MG63 (cell line): ENCODE measurements at regions not wholly inside any gene's neighbourhood (a gene's known extent, or its start where the extent isn't known, plus 50 kb on each side); places are given as distances from the start of the nearest gene placed in this dataset.

Experiments used
- DNase-seq: peaks from one replicate; pipeline ENCODE4 v3.0.0-alpha.2; 2020
- H3K27me3 ChIP-seq: fragments of 250-450 bp; sonication (Bioruptor Pico); 2 replicates; pipeline ENCODE4 v1.5.1; 2020; ENCODE audit warnings: mild to moderate bottlenecking, moderate library complexity
- H3K36me3 ChIP-seq: fragments of 250-450 bp; sonication (Bioruptor Pico); 2 replicates; pipeline ENCODE4 v1.5.1; 2020; ENCODE audit warnings: mild to moderate bottlenecking, moderate library complexity
- H3K4me3 ChIP-seq: fragments of 250-450 bp; sonication (Bioruptor Pico); 2 replicates; pipeline ENCODE4 v1.5.1; 2020; ENCODE audit warnings: mild to moderate bottlenecking, moderate library complexity
- H3K9me3 ChIP-seq: fragments of 250-450 bp; sonication (Bioruptor Pico); 2 replicates; pipeline ENCODE4 v1.5.1; 2020; ENCODE audit warnings: mild to moderate bottlenecking, moderate library complexity

- Histone ChIP-seq H3K36me3 (no peaks in the 10 kb centered on the region), H3K27me3 (no peaks in the 10 kb centered on the region), H3K4me3 (no peak overlapping the region), H3K9me3 (no peaks in the 10 kb centered on the region)
- DNase-seq: no peak
Measured at GRCh38 chr7:52455571-52455970, 579.9 kb upstream of the POM121L12 start.

GRCh38 chr7:52450816-52451215 is 584.6 kb upstream of the POM121L12 start:
- no peaks in the 10 kb centered on the region for H3K9me3 ChIP-seq
- no peak overlapping the region for H3K4me3 ChIP-seq
- H3K36me3 ChIP-seq: no peaks in the 10 kb centered on the region
- H3K27me3 ChIP-seq: no peaks in the 10 kb centered on the region
- DNase-seq: no peak

DNA sequence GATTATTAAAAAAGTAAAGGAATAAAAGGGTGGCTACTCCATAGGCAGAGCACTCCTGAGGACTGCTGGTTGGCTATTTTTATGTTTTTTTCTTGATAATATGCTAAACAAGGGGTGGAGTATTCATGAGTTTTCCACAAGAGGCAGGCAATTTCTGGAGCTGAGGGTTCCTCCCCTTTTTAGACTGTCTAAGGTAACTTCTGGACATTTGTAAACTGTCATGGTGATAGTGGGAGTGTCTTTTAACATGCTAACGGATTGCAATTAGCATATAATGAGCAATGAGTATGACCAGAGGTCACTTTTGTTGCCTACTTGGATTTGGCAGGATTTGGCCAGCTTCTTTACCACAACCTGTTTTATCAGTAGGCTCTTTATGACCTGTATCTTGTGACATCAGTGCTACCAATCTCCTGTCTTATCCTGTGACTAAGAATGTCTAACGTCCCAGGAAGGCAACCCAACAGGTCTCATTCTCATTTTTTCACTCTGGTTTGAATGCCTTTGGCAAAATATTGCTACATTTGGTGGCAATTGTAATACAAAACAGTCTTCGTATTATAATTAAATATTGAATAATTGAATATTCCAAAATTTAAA is 587.8 kb upstream of the POM121L12 start:
- Histone ChIP-seq H3K9me3 (no peaks in the 10 kb centered on the region), H3K4me3 (no peak overlapping the region), H3K27me3 (no peaks in the 10 kb centered on the region), H3K36me3 (no peaks in the 10 kb centered on the region)
- DNase-seq: no peak

DNA sequence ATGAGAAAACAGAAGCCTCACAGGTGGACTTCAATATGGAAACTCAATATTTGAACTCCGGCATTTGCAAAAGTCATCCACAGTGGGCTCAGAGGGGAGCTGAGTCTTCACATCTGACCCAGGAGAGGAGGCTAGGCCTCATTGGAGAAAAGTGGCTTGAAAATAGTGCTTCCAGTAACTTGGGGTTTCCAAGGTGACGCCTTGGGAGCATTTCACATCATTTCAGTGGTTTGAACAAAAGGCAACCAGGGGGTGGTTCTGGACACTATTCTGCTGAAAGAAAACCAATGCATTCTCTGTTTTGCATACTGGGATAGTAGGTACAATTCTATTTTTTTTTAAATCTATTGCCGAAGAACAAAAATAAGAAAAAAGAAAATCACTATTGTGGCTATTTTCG is 599.2 kb upstream of the POM121L12 start:
- Histone ChIP-seq H3K27me3 (no peaks in the 10 kb centered on the region), H3K36me3 (no peaks in the 10 kb centered on the region), H3K9me3 (no peaks in the 10 kb centered on the region), H3K4me3 (no peak overlapping the region)
- no peak for DNase-seq

GRCh38 chr7:52431082-52431815 is 604.2 kb upstream of the POM121L12 start:
- no peak for DNase-seq
- Histone ChIP-seq H3K9me3 (no peaks in the 10 kb centered on the region), H3K4me3 (no peak overlapping the region), H3K27me3 (no peaks in the 10 kb centered on the region), H3K36me3 (no peaks in the 10 kb centered on the region)

GRCh38 chr7:52423251-52423650 is 612.2 kb upstream of the POM121L12 start:
- no peak overlapping the region for H3K4me3 ChIP-seq
- no peaks in the 10 kb centered on the region for H3K9me3 ChIP-seq
- DNase-seq: no peak
- no peaks in the 10 kb centered on the region for H3K36me3 ChIP-seq
- H3K27me3 ChIP-seq: no peaks in the 10 kb centered on the region

GRCh38 chr7:52413051-52413450 is 622.4 kb upstream of the POM121L12 start:
- Histone ChIP-seq H3K27me3 (no peaks in the 10 kb centered on the region), H3K36me3 (no peaks in the 10 kb centered on the region)

DNA sequence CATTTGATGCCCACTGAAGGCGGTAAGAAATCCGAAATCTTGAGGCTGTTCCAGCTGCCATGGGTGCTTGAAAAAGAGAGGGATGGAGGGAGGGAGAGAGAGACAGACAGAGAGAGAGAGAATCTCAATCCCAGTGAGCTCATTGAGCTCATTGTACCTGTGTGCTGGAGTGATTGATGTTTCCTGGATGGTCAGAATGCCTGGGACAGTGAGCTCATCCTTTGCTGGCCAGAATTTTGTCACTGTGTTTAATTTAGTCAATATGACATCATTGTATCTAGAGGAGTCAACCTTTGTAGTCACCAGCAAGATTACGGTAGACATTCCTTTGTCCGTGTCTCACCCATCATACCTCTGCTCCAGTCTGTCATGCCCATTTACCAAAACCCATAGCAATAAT is 625.4 kb upstream of the POM121L12 start:
- Histone ChIP-seq H3K27me3 (no peaks in the 10 kb centered on the region), H3K9me3 (no peaks in the 10 kb centered on the region), H3K4me3 (no peak overlapping the region), H3K36me3 (no peaks in the 10 kb centered on the region)
- DNase-seq: no peak

More at GRCh38 chr7:52413051-52413450, 622.4 kb upstream of the POM121L12 start:
- no peak overlapping the region for H3K4me3 ChIP-seq
- no peak for DNase-seq
- H3K9me3 ChIP-seq: no peaks in the 10 kb centered on the region

DNA sequence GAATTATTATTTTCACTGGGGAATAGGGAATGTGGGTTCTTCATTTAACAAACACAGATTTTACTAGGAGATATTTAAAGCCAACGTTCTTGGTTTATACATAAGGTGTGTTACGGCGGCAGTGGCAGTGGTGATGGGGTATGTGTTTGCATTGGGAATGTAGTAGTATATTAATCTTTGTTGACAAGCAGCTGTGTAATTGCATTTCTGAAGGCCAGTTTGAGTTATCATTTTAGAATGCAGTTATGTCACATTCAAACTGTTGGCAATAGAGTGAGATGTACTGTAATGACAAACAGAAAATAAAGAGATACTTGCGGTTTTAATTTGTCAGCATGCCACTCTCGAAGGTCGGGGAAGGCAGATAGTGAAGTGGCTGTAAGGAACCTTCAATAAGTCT is 628.6 kb upstream of the POM121L12 start:
- Histone ChIP-seq H3K27me3 (no peaks in the 10 kb centered on the region), H3K36me3 (no peaks in the 10 kb centered on the region), H3K4me3 (no peak overlapping the region), H3K9me3 (no peaks in the 10 kb centered on the region)
- DNase-seq: no peak

DNA sequence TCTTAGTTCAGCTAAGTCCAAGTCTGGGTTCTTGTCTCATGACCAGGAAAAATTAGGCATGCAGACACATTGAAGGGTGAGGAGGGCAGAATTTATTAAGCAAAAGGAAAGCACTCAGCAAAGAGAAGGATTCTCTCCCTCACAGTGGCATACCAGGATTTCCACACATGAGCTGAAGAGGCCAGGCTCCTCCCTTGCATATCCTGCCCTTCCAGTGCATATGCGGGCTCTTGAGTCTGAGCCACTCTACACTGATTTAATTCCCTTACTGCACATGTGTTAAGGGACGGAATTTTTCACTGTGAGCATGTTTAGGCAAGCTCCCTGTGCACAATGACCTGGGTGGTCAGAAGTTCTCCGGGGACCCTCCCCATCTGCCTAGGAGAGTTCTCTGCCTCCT is 652.7 kb upstream of the POM121L12 start:
- DNase-seq: no peak
- no peaks in the 10 kb centered on the region for H3K27me3 ChIP-seq
- H3K9me3 ChIP-seq: no peaks in the 10 kb centered on the region
- no peaks in the 10 kb centered on the region for H3K36me3 ChIP-seq
- H3K4me3 ChIP-seq: no peak overlapping the region

GRCh38 chr7:52369922-52370321 is 665.5 kb upstream of the POM121L12 start:
- Histone ChIP-seq H3K36me3 (no peaks in the 10 kb centered on the region), H3K27me3 (no peaks in the 10 kb centered on the region), H3K4me3 (no peak overlapping the region), H3K9me3 (no peaks in the 10 kb centered on the region)
- DNase-seq: no peak

DNA sequence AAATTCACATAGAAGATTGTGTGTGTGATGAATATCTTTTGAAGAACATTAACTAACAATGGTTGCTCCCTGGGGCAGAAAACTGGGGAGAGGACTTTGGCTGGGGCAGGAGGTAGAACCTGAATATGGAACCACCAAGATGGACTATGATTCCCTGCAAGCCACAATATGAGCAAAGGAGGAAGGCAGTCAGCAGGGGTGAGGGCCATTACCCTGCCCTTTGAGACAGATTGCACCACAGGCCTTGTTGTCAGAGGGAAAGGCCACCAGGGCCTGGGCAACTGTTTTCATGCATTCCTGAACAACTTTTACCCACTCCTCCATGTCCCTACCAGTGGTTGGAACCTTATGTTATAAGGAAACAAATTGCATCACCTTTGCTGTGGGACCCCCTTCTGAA is 670.1 kb upstream of the POM121L12 start:
- no peaks in the 10 kb centered on the region for H3K36me3 ChIP-seq
- no peak for DNase-seq
- no peaks in the 10 kb centered on the region for H3K27me3 ChIP-seq
- H3K9me3 ChIP-seq: no peaks in the 10 kb centered on the region
- H3K4me3 ChIP-seq: no peak overlapping the region

DNA sequence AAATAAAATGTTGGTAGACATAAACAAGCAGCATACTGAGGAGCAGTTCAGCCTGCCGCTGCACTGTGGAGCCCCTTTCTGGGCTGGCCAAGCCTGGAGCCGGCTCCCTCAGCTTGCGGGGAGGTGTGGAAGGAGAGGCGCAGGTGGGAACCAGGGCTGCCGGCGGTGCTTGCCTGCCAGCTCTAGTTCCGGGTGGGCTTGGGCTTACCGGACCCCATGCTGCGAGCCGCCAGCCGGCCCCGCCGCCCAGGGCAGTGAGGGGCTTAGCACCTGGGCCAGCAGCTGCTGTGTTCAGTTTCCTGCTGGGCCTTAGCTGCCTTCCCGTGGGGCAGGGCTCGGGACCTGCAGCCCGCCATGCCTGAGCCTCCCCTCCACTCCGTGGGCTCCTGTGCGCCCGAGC is 672.9 kb upstream of the POM121L12 start:
- H3K36me3 ChIP-seq: no peaks in the 10 kb centered on the region
- H3K4me3 ChIP-seq: no peak overlapping the region
- no peaks in the 10 kb centered on the region for H3K9me3 ChIP-seq
- no peak for DNase-seq
- H3K27me3 ChIP-seq: no peaks in the 10 kb centered on the region

- DNase-seq: no peak
Measured at GRCh38 chr7:52360541-52360940, 674.9 kb upstream of the POM121L12 start.

DNA sequence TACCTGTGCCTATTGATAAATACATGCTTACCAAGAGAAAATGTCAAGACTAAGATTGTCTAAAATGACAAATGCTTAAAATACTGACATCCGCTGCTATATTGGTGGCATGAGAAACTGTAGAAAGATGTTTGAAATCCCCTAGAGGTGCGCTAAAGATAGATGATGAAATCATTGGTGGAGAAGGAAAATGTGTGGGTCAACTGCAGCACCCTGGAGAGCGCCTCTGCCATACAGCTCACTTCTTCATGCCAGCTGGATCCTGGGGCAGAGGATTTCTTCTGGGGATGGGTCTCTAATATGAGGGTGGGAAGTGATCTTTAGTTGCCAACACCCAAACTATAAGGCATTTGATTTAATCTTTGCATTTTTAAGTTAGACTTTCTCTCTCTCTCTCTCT is 680.4 kb upstream of the POM121L12 start:
- Histone ChIP-seq H3K36me3 (no peaks in the 10 kb centered on the region), H3K27me3 (no peaks in the 10 kb centered on the region), H3K9me3 (no peaks in the 10 kb centered on the region), H3K4me3 (no peak overlapping the region)
- no peak for DNase-seq

More at GRCh38 chr7:52360541-52360940, 674.9 kb upstream of the POM121L12 start:
- no peaks in the 10 kb centered on the region for H3K27me3 ChIP-seq
- no peaks in the 10 kb centered on the region for H3K9me3 ChIP-seq
- no peaks in the 10 kb centered on the region for H3K36me3 ChIP-seq
- no peak overlapping the region for H3K4me3 ChIP-seq

DNA sequence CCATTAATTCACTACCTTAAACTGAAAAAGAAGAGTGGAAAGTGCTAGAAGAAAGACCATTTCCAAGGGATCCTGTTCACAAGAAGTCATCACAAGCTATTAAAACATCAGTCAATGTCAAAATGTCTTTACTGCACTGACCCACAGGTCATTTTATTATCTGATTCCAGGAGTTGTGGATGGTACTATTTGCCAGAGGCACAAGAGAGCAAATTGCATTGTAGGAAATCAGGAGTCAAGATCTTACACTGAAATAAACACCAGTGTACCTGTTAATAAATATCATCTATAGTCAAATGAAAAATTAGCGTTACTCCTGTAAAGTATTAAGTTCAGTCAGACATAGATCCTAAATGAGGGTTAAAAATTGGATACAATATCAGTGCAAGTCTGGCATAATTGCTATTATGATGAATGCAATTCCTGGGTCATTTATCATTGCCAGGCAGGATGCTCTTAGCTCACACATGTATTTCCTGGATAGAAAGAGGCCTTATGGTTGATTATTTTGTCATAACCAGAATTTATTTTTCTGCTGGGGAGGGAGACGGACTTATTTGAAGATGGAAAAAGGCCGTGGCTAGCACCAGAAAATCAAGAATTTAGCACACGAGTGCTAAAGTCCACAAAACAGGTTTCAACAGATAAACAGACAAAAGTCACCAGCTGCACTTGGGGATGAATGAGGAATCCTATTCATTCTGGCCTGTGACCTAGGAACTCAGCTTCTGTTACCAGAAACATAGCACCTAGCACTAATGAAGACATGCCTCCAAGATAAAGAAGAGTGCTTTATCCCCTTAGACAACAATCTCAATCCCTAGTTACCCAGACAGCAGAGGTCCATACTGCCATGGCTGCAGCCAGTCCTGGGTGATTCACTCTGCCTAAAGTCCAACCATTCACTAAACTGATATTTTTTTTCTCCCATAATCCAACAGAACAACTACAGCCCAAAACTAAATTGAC is 683.1 kb upstream of the POM121L12 start:
- no peak for DNase-seq
- Histone ChIP-seq H3K9me3 (no peaks in the 10 kb centered on the region), H3K27me3 (no peaks in the 10 kb centered on the region), H3K36me3 (no peaks in the 10 kb centered on the region), H3K4me3 (no peak overlapping the region)

GRCh38 chr7:52344015-52344414 is 691.4 kb upstream of the POM121L12 start:
- no peaks in the 10 kb centered on the region for H3K27me3 ChIP-seq
- H3K36me3 ChIP-seq: no peaks in the 10 kb centered on the region
- no peak for DNase-seq
- no peak overlapping the region for H3K4me3 ChIP-seq
- no peaks in the 10 kb centered on the region for H3K9me3 ChIP-seq
